ENCODE measurements at regions not wholly inside any gene's neighbourhood (a gene's known extent, or its start where the extent isn't known, plus 50 kb on each side); places are given as distances from the start of the nearest gene placed in this dataset.

- H3K27me3 Mint-ChIP-seq (ENCODE audit: low read depth): no peaks in the 10 kb centered on the region
- no peaks in the 10 kb centered on the region for H3K9me3 Mint-ChIP-seq
- no peaks in the 10 kb centered on the region for H3K4me1 Mint-ChIP-seq
- no peak overlapping the region for H3K4me3 Mint-ChIP-seq
- no peak overlapping the region for H3K27ac Mint-ChIP-seq (ENCODE audit: unreplicated experiment)
- TF ChIP-seq, protein P1, sequence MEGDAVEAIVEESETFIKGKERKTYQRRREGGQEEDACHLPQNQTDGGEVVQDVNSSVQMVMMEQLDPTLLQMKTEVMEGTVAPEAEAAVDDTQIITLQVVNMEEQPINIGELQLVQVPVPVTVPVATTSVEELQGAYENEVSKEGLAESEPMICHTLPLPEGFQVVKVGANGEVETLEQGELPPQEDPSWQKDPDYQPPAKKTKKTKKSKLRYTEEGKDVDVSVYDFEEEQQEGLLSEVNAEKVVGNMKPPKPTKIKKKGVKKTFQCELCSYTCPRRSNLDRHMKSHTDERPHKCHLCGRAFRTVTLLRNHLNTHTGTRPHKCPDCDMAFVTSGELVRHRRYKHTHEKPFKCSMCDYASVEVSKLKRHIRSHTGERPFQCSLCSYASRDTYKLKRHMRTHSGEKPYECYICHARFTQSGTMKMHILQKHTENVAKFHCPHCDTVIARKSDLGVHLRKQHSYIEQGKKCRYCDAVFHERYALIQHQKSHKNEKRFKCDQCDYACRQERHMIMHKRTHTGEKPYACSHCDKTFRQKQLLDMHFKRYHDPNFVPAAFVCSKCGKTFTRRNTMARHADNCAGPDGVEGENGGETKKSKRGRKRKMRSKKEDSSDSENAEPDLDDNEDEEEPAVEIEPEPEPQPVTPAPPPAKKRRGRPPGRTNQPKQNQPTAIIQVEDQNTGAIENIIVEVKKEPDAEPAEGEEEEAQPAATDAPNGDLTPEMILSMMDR (conservative IDR thresholded peaks at IDR 0.05): no peak
- H3K36me3 Mint-ChIP-seq (ENCODE audit: low read depth): peaks cover under 1% of the 10 kb centered on the region
- no peak for DNase-seq (ENCODE audit: low read depth, low spot score)
Measured at GRCh38 chr6:140252099-140252498, 877.7 kb upstream of the CITED2 start.

DNA sequence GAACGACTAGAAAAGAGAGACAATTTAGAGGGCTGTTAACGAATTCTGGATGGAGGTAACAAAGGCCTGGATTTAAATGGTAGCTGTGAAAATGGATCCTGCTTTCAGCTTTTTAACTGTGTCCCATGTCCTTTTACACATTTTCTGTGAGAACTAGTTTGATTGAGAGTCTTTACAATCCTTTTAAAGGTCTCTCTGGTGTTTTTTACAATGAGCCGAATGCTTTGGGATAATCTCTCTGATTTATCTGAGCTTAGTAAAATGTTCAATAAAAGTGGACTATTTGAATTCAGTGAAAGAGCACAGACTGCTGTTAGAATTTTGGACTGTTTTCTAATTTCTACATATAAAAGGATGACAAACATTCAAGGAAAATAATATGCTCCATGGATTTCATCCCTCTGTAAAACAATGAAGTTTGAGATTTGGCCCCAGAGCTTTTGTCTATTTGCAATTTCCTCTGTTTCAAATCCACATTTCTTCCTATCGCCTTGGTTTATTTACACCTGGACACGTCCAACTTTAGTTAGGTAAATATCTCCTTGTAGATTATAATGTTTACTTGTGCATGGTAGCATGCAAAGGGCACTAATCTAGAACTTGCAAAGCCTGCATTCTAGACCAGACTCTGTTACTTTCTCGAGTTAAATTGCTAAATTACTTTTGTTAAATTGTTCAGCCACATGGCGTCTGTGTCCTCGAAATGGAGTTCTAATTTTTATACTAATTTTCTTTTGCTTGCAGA is 871.0 kb upstream of the CITED2 start:
- TF ChIP-seq, protein P1 (conservative IDR thresholded peaks at IDR 0.05): no peak
- Mint-ChIP-seq H3K36me3 (ENCODE audit: low read depth) (peaks cover 5% of the 10 kb centered on the region), H3K4me3 (no peak overlapping the region), H3K27me3 (ENCODE audit: low read depth) (no peaks in the 10 kb centered on the region), H3K4me1 (no peaks in the 10 kb centered on the region), H3K9me3 (peaks cover 3% of the 10 kb centered on the region), H3K27ac (ENCODE audit: unreplicated experiment) (no peak overlapping the region)
- DNase-seq (ENCODE audit: low read depth, low spot score): no peak

GRCh38 chr6:140237251-140237650 is 862.8 kb upstream of the CITED2 start:
- TF ChIP-seq, protein P1 (conservative IDR thresholded peaks at IDR 0.05): no peak
- H3K27ac Mint-ChIP-seq (ENCODE audit: unreplicated experiment): no peak overlapping the region
- peaks cover 17% of the 10 kb centered on the region for H3K9me3 Mint-ChIP-seq
- H3K27me3 Mint-ChIP-seq (ENCODE audit: low read depth): no peaks in the 10 kb centered on the region
- no peak for DNase-seq (ENCODE audit: low read depth, low spot score)
- peaks cover 21% of the 10 kb centered on the region for H3K36me3 Mint-ChIP-seq (ENCODE audit: low read depth)
- H3K4me1 Mint-ChIP-seq: no peaks in the 10 kb centered on the region
- H3K4me3 Mint-ChIP-seq: no peak overlapping the region

GRCh38 chr6:140236732-140237131 is 862.3 kb upstream of the CITED2 start:
- TF ChIP-seq, protein P1 (conservative IDR thresholded peaks at IDR 0.05): no peak
- Mint-ChIP-seq H3K4me3 (no peak overlapping the region), H3K36me3 (ENCODE audit: low read depth) (peaks cover 21% of the 10 kb centered on the region), H3K27ac (ENCODE audit: unreplicated experiment) (no peak overlapping the region), H3K27me3 (ENCODE audit: low read depth) (no peaks in the 10 kb centered on the region), H3K9me3 (peaks cover 21% of the 10 kb centered on the region), H3K4me1 (no peaks in the 10 kb centered on the region)
- DNase-seq (ENCODE audit: low read depth, low spot score): no peak

GRCh38 chr6:140230282-140230681 is 855.8 kb upstream of the CITED2 start:
- peaks cover 18% of the 10 kb centered on the region for H3K9me3 Mint-ChIP-seq
- no peaks in the 10 kb centered on the region for H3K27me3 Mint-ChIP-seq (ENCODE audit: low read depth)

More at GRCh38 chr6:140230282-140230681, 855.8 kb upstream of the CITED2 start:
- Mint-ChIP-seq H3K27ac (ENCODE audit: unreplicated experiment) (no peak overlapping the region), H3K4me1 (no peaks in the 10 kb centered on the region), H3K4me3 (no peak overlapping the region), H3K36me3 (ENCODE audit: low read depth) (peaks cover 18% of the 10 kb centered on the region)
- TF ChIP-seq, protein P1 (conservative IDR thresholded peaks at IDR 0.05): no peak
- no peak for DNase-seq (ENCODE audit: low read depth, low spot score)

Measured in neural crest cell (in vitro differentiated cells).